ENCODE measurements at regions not wholly inside any gene's neighbourhood (a gene's known extent, or its start where the extent isn't known, plus 50 kb on each side); places are given as distances from the start of the nearest gene placed in this dataset.

GRCh38 chr21:35427320-35428000 lies 378.4 kb upstream of the RUNX1 start:
- TF ChIP-seq GATA2 (IDR thresholded peaks at IDR 0.05; ENCODE audit: low read depth, low read length) (no peak), GATA3 (IDR thresholded peaks at IDR 0.05; ENCODE audit: low read depth, low read length) (no peak)

- TF ChIP-seq GATA3 (IDR thresholded peaks at IDR 0.05; ENCODE audit: low read depth, low read length) (no peak), GATA2 (IDR thresholded peaks at IDR 0.05; ENCODE audit: low read depth, low read length) (no peak)
Measured at GRCh38 chr21:35426897-35427296, 377.8 kb upstream of the RUNX1 start.

DNA sequence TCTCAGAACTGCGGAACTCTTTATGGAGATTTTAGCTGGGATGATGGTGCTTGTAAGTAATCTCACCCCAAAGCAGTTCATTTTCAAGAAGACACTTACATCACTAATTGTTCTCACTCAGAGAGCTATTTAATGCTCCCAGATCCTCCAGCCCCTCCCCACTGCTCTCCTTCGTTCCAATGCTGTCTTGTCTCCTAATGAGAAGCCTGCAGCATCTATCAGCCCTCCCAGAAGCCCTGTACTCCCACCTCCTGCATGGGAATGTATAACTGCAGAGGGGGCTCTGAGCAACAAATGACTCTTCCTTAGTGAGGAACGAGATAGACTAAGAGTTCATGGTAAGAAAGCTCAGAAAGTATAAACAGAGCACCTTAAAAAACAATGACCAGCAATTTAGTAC lies 377.4 kb upstream of the RUNX1 start:
- TF ChIP-seq GATA3 (IDR thresholded peaks at IDR 0.05; ENCODE audit: low read depth, low read length) (no peak), GATA2 (IDR thresholded peaks at IDR 0.05; ENCODE audit: low read depth, low read length) (no peak)

GRCh38 chr21:35424122-35424521 lies 375.0 kb upstream of the RUNX1 start:
- TF ChIP-seq GATA2 (IDR thresholded peaks at IDR 0.05; ENCODE audit: low read depth, low read length) (no peak), GATA3 (IDR thresholded peaks at IDR 0.05; ENCODE audit: low read depth, low read length) (no peak)

GRCh38 chr21:35423709-35424108 lies 374.6 kb upstream of the RUNX1 start:
- no peak for TF ChIP-seq GATA2 (IDR thresholded peaks at IDR 0.05; ENCODE audit: low read depth, low read length)
- TF ChIP-seq GATA3 (IDR thresholded peaks at IDR 0.05; ENCODE audit: low read depth, low read length) = no peak

DNA sequence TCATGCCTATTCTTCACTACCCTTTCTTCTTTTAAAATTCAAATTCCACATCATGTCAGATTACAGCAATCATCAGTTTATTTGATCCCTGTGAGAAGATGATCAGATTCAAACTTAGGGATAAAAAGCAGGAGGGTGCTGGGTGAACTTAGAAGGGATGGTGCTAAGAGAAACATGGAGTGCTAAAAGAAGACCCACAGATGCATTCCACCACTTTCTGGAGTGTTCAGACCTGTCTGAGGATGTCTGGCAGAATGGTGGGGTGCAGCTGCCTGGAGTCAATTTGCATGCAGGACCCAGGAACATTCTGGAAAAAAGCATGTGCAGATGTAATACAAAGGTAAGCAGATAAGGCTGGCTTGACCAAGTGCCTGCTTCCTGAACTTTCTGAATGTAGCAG lies 372.9 kb upstream of the RUNX1 start:
- no peak for TF ChIP-seq GATA2 (IDR thresholded peaks at IDR 0.05; ENCODE audit: low read depth, low read length)
- no peak for TF ChIP-seq GATA3 (IDR thresholded peaks at IDR 0.05; ENCODE audit: low read depth, low read length)

GRCh38 chr21:35421221-35421620 lies 372.1 kb upstream of the RUNX1 start:
- TF ChIP-seq GATA3 (IDR thresholded peaks at IDR 0.05; ENCODE audit: low read depth, low read length) (no peak), GATA2 (IDR thresholded peaks at IDR 0.05; ENCODE audit: low read depth, low read length) (no peak)

DNA sequence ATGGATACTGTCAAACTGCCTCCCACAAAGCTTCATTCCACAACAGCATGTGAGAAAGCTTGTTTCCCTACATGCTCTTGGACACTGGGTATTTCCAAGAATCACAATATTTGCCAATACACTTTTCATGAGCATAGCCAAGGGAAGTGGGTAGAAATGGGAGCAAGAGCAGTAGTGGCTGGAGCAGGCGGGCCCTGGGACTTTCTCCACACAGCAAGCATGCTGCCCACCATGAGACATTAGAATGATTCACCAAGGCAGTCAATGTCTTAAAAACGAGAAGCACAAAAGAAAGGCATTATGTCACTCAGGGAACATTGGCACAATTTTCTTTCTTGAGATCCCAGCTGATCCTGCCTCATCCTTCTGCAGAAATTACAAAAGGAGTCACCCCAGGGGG lies 371.6 kb upstream of the RUNX1 start:
- TF ChIP-seq GATA2 (IDR thresholded peaks at IDR 0.05; ENCODE audit: low read depth, low read length) (no peak), GATA3 (IDR thresholded peaks at IDR 0.05; ENCODE audit: low read depth, low read length) (no peak)

DNA sequence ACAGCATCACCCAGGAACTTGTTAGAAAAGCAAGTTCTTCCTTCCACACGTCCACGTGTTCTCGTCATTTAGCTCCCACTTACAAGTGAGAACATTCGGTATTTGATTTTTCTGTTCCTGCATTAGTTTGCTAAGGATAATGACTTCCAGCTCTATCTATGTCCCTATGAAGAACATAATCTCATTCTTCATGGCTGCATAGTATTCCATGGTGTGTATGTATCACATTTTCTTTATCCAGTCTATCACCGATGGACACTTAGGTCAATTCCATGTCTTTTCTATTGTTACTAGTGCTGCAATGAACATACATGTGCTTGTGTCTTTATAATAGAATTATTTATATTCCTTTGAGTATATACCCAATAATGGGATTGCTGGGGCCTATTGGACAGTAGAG lies 368.7 kb upstream of the RUNX1 start:
- TF ChIP-seq GATA3 (IDR thresholded peaks at IDR 0.05; ENCODE audit: low read depth, low read length) (no peak), GATA2 (IDR thresholded peaks at IDR 0.05; ENCODE audit: low read depth, low read length) (no peak)

GRCh38 chr21:35416866-35417489 lies 367.9 kb upstream of the RUNX1 start:
- no peak for TF ChIP-seq GATA2 (IDR thresholded peaks at IDR 0.05; ENCODE audit: low read depth, low read length)

GRCh38 chr21:35414507-35415139 lies 365.5 kb upstream of the RUNX1 start:
- TF ChIP-seq GATA3 (IDR thresholded peaks at IDR 0.05; ENCODE audit: low read depth, low read length) = no peak
- no peak for TF ChIP-seq GATA2 (IDR thresholded peaks at IDR 0.05; ENCODE audit: low read depth, low read length)

- TF ChIP-seq GATA2 (IDR thresholded peaks at IDR 0.05; ENCODE audit: low read depth, low read length) = no peak
- no peak for TF ChIP-seq GATA3 (IDR thresholded peaks at IDR 0.05; ENCODE audit: low read depth, low read length)
Measured at GRCh38 chr21:35414056-35414455, 365.0 kb upstream of the RUNX1 start.

- TF ChIP-seq GATA2 (IDR thresholded peaks at IDR 0.05; ENCODE audit: low read depth, low read length) (no peak), GATA3 (IDR thresholded peaks at IDR 0.05; ENCODE audit: low read depth, low read length) (no peak)
Measured at GRCh38 chr21:35412231-35412630, 363.1 kb upstream of the RUNX1 start.

DNA sequence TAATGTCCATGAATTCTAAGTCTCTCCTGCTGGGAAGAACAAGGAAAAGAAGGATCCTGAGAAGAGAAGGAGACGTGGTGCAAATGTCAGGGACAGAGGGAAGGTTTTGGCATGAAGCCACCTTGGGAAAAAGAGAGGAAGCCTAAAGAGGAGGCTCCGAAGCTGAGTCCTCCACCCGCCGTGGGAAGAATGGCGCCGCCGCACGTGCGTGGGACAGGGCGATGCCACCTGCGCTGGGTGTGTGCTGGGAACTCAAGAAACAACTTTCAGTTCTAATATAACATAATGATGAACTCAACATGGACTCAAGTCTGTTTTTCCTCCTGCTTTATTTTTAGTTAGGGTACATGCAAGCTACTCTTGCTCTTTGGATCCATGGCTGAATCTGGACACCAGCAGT lies 362.3 kb upstream of the RUNX1 start:
- TF ChIP-seq GATA3 (IDR thresholded peaks at IDR 0.05; ENCODE audit: low read depth, low read length) (no peak), GATA2 (IDR thresholded peaks at IDR 0.05; ENCODE audit: low read depth, low read length) (no peak)

DNA sequence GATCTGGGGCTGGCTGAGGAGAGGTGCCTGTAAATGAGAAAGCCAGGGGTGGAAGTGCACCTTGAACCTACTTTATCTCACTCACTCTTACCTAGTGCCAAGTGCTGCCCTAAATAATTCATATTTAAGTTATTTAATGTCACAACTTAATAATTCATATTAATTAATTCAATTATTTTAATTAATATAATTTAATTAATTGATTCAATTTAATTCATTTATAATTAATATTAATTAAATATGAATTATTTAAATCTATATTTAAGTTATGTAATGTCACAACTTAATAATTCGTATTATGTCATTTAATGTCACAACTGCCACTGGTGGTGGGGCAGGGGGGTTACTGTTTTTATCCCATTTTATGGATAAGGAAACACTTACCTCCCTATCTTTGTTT lies 361.6 kb upstream of the RUNX1 start:
- no peak for TF ChIP-seq GATA2 (IDR thresholded peaks at IDR 0.05; ENCODE audit: low read depth, low read length)
- no peak for TF ChIP-seq GATA3 (IDR thresholded peaks at IDR 0.05; ENCODE audit: low read depth, low read length)

Data from SH-SY5Y (cell line).